MM.1S (cell line): ENCODE measurements at regions not wholly inside any gene's neighbourhood (a gene's known extent, or its start where the extent isn't known, plus 50 kb on each side); places are given as distances from the start of the nearest gene placed in this dataset.

Source experiments
- DNase-seq: peaks from one replicate; pipeline ENCODE4 v3.0.0-alpha.2; 2015
- H2AFZ ChIP-seq: fragments of 300-600 bp; sonication (generic); 2 replicates; pipeline ENCODE4 v1.6.0; 2016; ENCODE audit warnings: antibody characterized with exemption, low read length
- H3F3A ChIP-seq: fragments of 300-600 bp; sonication (generic); 2 replicates; pipeline ENCODE4 v1.6.1; 2016; ENCODE audit warnings: mild to moderate bottlenecking, antibody characterized with exemption, low read length, moderate library complexity, mixed read lengths; ENCODE audit not compliant: insufficient read depth
- H3K27ac ChIP-seq: fragments of 300-600 bp; sonication (generic); 2 replicates; pipeline ENCODE4 v1.5.1; 2016; ENCODE audit warnings: mild to moderate bottlenecking, low read length
- H3K27me3 ChIP-seq: fragments of 300-600 bp; sonication (generic); replicated peaks from 2 replicates; pipeline ENCODE4 v1.6.0; 2016; ENCODE audit warnings: low read length; ENCODE audit not compliant: insufficient read depth
- H3K36me3 ChIP-seq: fragments of 300-600 bp; sonication (generic); replicated peaks from 2 replicates; pipeline ENCODE4 v1.6.1; 2016; ENCODE audit warnings: mild to moderate bottlenecking, low read length, mixed read lengths; ENCODE audit not compliant: insufficient read depth
- H3K4me1 ChIP-seq: fragments of 300-600 bp; sonication (generic); 2 replicates; pipeline ENCODE4 v1.6.1; 2016; ENCODE audit warnings: low read length, mixed read lengths
- H3K4me2 ChIP-seq: fragments of 300-600 bp; sonication (generic); 2 replicates; pipeline ENCODE4 v1.6.0; 2016; ENCODE audit warnings: low read depth, low read length
- H3K4me3 ChIP-seq: fragments of 300-600 bp; sonication (generic); 2 replicates; pipeline ENCODE4 v1.5.1; 2016; ENCODE audit warnings: low read length, mixed read lengths
- H3K79me2 ChIP-seq: fragments of 300-600 bp; sonication (generic); 2 replicates; pipeline ENCODE4 v1.6.1; 2016; ENCODE audit warnings: mixed run types, low read length, mixed read lengths
- H3K9ac ChIP-seq: fragments of 300-600 bp; sonication (generic); 2 replicates; pipeline ENCODE4 v1.6.1; 2016; ENCODE audit warnings: low read length, mixed read lengths
- H3K9me2 ChIP-seq: fragments of 300-600 bp; sonication (generic); replicated peaks from 2 replicates; pipeline ENCODE4 v1.6.1; 2016; ENCODE audit warnings: mild to moderate bottlenecking, low read length, mixed read lengths; ENCODE audit not compliant: insufficient read depth
- H3K9me3 ChIP-seq: fragments of 300-600 bp; sonication (generic); replicated peaks from 2 replicates; pipeline ENCODE4 v1.6.1; 2016; ENCODE audit warnings: mild to moderate bottlenecking, low read length, mixed read lengths; ENCODE audit not compliant: insufficient read depth
- H4K20me1 ChIP-seq: fragments of 300-600 bp; sonication (generic); 2 replicates; pipeline ENCODE4 v1.6.1; 2016; ENCODE audit warnings: mild to moderate bottlenecking, low read length, moderate library complexity, mixed read lengths; ENCODE audit not compliant: insufficient read depth
- EZH2 ChIP-seq: fragments of 300-600 bp; sonication (generic); optimal IDR thresholded peaks from 2 replicates; pipeline ENCODE3; 2017; ENCODE audit warnings: low read depth, mild to moderate bottlenecking, antibody characterized with exemption, low read length, mixed read lengths
- EZH2phosphoT487 ChIP-seq: fragments of 300-600 bp; sonication (generic); IDR thresholded peaks from 2 replicates; pipeline ENCODE4 v1.6.1; 2018; ENCODE audit warnings: antibody characterized with exemption, low read length
- TF ChIP-seq, protein P1 (sequence below): fragments of 300-600 bp; sonication (generic); IDR thresholded peaks from 2 replicates; pipeline ENCODE4 v1.5.1; 2016; ENCODE audit warnings: antibody characterized with exemption, low read length, mixed read lengths

DNA sequence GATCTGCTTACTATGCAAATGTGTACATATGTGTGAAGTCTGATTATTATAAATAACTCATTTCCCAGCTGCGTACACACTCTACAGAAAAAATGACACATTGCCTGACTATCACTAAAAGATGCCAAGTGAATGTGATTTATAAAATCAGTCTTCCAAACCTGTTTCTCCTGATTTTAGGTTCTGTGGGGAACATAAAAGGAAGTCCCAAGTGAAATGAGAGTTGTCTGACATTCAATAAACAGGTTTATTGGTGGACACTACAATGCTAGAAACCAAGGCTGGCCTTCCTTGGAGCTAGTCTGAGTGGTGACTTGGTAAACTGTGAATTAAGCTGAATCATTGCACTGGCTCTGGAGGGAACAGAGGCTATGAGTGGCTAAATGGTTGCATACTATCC is 287.9 kb upstream of the ESRRG start:
- no peak overlapping the region for H3K9ac ChIP-seq
- no peaks in the 10 kb centered on the region for H4K20me1 ChIP-seq
- no peak overlapping the region for H3K27ac ChIP-seq
- H3K4me2 ChIP-seq = no peak overlapping the region
- no peaks in the 10 kb centered on the region for H3K27me3 ChIP-seq
- no peaks in the 10 kb centered on the region for H3F3A ChIP-seq
- DNase-seq = no peak
- no peak for TF ChIP-seq EZH2phosphoT487
- TF ChIP-seq, protein P1, sequence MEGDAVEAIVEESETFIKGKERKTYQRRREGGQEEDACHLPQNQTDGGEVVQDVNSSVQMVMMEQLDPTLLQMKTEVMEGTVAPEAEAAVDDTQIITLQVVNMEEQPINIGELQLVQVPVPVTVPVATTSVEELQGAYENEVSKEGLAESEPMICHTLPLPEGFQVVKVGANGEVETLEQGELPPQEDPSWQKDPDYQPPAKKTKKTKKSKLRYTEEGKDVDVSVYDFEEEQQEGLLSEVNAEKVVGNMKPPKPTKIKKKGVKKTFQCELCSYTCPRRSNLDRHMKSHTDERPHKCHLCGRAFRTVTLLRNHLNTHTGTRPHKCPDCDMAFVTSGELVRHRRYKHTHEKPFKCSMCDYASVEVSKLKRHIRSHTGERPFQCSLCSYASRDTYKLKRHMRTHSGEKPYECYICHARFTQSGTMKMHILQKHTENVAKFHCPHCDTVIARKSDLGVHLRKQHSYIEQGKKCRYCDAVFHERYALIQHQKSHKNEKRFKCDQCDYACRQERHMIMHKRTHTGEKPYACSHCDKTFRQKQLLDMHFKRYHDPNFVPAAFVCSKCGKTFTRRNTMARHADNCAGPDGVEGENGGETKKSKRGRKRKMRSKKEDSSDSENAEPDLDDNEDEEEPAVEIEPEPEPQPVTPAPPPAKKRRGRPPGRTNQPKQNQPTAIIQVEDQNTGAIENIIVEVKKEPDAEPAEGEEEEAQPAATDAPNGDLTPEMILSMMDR = no peak
- H3K9me3 ChIP-seq = no peaks in the 10 kb centered on the region
- no peaks in the 10 kb centered on the region for H3K36me3 ChIP-seq
- no peak overlapping the region for H2AFZ ChIP-seq
- H3K4me3 ChIP-seq = no peak overlapping the region
- no peaks in the 10 kb centered on the region for H3K79me2 ChIP-seq
- H3K4me1 ChIP-seq = no peaks in the 10 kb centered on the region
- H3K9me2 ChIP-seq = no peaks in the 10 kb centered on the region

DNA sequence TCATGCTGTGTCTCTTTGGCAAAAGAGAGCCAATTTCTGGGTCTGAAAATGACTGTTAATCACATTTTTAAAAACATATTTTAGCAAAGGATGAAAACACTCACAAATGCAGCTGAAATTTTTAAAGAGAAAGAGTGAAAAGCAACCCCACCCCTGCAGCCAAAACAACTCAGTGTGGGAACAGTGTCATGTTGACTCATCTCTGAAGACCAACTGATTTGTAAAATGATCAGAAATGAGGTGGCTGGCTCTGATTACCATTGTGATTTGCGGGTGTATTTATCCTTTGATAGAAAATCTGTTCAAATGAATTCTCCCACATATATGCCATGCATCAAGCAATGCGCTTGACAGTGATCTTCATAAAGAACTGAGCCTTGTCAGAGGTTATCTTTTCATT is 287.0 kb upstream of the ESRRG start:
- Histone ChIP-seq H3K9me3 (no peaks in the 10 kb centered on the region), H3K27me3 (no peaks in the 10 kb centered on the region), H3K4me3 (no peak overlapping the region), H3K27ac (no peak overlapping the region), H4K20me1 (no peaks in the 10 kb centered on the region), H2AFZ (no peak overlapping the region), H3K9me2 (no peaks in the 10 kb centered on the region), H3F3A (no peaks in the 10 kb centered on the region), H3K9ac (no peak overlapping the region), H3K36me3 (no peaks in the 10 kb centered on the region), H3K4me1 (no peaks in the 10 kb centered on the region), H3K4me2 (no peak overlapping the region), H3K79me2 (no peaks in the 10 kb centered on the region)
- no peak for DNase-seq
- TF ChIP-seq EZH2 (no peak), EZH2phosphoT487 (no peak)
- TF ChIP-seq, protein P1 = no peak

DNA sequence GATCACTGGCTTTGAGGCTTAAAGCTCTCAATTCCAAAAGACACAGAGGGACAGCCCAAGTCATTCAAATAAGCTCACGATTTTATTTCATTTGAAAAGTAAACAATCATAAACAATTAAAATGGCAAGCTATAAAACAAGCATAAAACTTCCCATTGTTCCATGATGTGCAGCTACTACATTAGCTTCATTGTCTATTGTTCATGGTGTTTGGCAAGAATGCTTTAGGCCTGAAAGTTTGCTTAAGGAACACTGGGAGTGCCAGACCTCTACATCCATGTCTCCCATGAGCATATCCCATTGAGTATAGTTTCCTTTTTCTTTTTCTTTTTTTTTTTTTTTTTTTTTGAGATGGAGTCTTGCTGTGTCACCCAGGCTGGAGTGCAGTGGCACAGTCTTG is 286.1 kb upstream of the ESRRG start:
- Histone ChIP-seq H4K20me1 (no peaks in the 10 kb centered on the region), H3K4me2 (no peak overlapping the region), H3K9me2 (no peaks in the 10 kb centered on the region), H3K4me3 (no peak overlapping the region), H3K4me1 (no peaks in the 10 kb centered on the region), H3F3A (no peaks in the 10 kb centered on the region), H3K9ac (no peak overlapping the region), H3K27me3 (no peaks in the 10 kb centered on the region), H2AFZ (no peak overlapping the region), H3K9me3 (no peaks in the 10 kb centered on the region), H3K79me2 (no peaks in the 10 kb centered on the region), H3K27ac (no peak overlapping the region), H3K36me3 (no peaks in the 10 kb centered on the region)
- TF ChIP-seq EZH2phosphoT487 (no peak), EZH2 (no peak)
- TF ChIP-seq, protein P1 = no peak
- DNase-seq = no peak
